ENCODE measurements at regions not wholly inside any gene's neighbourhood (a gene's known extent, or its start where the extent isn't known, plus 50 kb on each side); places are given as distances from the start of the nearest gene placed in this dataset.

DNA sequence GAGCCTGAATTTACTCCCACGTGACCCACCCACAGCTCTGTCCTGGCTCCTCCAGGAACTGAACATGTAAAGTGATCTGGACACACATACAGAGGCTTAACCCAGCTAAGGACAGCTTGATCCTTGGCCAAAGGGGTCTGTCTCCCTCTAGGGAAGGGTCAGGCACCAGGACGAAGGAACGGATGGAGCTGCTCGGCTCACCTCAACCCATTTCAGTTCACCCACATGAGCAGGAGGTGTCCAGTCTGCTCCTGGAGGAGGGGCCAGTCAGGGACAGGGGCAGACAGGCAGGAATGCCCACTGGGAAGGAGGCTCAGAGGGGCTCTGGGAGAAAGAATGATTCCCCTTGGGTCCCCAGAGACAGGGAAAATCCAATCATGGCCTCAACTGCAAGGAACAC, 567.2 kb downstream of the PTPRU start:
- no peaks in the 10 kb centered on the region for H3K9me3 Mint-ChIP-seq (ENCODE audit: unreplicated experiment)
- H3K4me3 Mint-ChIP-seq (ENCODE audit: unreplicated experiment), result no peak overlapping the region
- H3K27me3 Mint-ChIP-seq (ENCODE audit: unreplicated experiment), result peaks cover 6% of the 10 kb centered on the region
- no peak overlapping the region for H3K27ac Mint-ChIP-seq (ENCODE audit: unreplicated experiment)
- DNase-seq (ENCODE audit: low spot score), result no peak
- no peaks in the 10 kb centered on the region for H3K36me3 Mint-ChIP-seq (ENCODE audit: low read depth, unreplicated experiment)
- TF ChIP-seq, protein P1, sequence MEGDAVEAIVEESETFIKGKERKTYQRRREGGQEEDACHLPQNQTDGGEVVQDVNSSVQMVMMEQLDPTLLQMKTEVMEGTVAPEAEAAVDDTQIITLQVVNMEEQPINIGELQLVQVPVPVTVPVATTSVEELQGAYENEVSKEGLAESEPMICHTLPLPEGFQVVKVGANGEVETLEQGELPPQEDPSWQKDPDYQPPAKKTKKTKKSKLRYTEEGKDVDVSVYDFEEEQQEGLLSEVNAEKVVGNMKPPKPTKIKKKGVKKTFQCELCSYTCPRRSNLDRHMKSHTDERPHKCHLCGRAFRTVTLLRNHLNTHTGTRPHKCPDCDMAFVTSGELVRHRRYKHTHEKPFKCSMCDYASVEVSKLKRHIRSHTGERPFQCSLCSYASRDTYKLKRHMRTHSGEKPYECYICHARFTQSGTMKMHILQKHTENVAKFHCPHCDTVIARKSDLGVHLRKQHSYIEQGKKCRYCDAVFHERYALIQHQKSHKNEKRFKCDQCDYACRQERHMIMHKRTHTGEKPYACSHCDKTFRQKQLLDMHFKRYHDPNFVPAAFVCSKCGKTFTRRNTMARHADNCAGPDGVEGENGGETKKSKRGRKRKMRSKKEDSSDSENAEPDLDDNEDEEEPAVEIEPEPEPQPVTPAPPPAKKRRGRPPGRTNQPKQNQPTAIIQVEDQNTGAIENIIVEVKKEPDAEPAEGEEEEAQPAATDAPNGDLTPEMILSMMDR (IDR thresholded peaks at IDR 0.05; ENCODE audit: unreplicated experiment), result no peak
- no peaks in the 10 kb centered on the region for H3K4me1 Mint-ChIP-seq (ENCODE audit: unreplicated experiment)

GRCh38 chr1:29802181-29803068, 566.1 kb downstream of the PTPRU start:
- Mint-ChIP-seq H3K4me3 (ENCODE audit: unreplicated experiment) (no peak overlapping the region), H3K36me3 (ENCODE audit: low read depth, unreplicated experiment) (no peaks in the 10 kb centered on the region)
- TF ChIP-seq, protein P1 (IDR thresholded peaks at IDR 0.05; ENCODE audit: unreplicated experiment), result no peak

GRCh38 chr1:29801561-29801973, 565.2 kb downstream of the PTPRU start:
- no peaks in the 10 kb centered on the region for H3K9me3 Mint-ChIP-seq (ENCODE audit: unreplicated experiment)
- H3K27ac Mint-ChIP-seq (ENCODE audit: unreplicated experiment), result no peak overlapping the region
- DNase-seq (ENCODE audit: low spot score), result no peak
- no peaks in the 10 kb centered on the region for H3K36me3 Mint-ChIP-seq (ENCODE audit: low read depth, unreplicated experiment)
- no peaks in the 10 kb centered on the region for H3K4me1 Mint-ChIP-seq (ENCODE audit: unreplicated experiment)
- no peak overlapping the region for H3K4me3 Mint-ChIP-seq (ENCODE audit: unreplicated experiment)
- peaks cover 6% of the 10 kb centered on the region for H3K27me3 Mint-ChIP-seq (ENCODE audit: unreplicated experiment)
- TF ChIP-seq, protein P1 (IDR thresholded peaks at IDR 0.05; ENCODE audit: unreplicated experiment), result no peak

More at GRCh38 chr1:29802181-29803068, 566.1 kb downstream of the PTPRU start:
- Mint-ChIP-seq H3K9me3 (ENCODE audit: unreplicated experiment) (no peaks in the 10 kb centered on the region), H3K27ac (ENCODE audit: unreplicated experiment) (no peak overlapping the region), H3K27me3 (ENCODE audit: unreplicated experiment) (peaks cover 6% of the 10 kb centered on the region), H3K4me1 (ENCODE audit: unreplicated experiment) (no peaks in the 10 kb centered on the region)
- no peak for DNase-seq (ENCODE audit: low spot score)

DNA sequence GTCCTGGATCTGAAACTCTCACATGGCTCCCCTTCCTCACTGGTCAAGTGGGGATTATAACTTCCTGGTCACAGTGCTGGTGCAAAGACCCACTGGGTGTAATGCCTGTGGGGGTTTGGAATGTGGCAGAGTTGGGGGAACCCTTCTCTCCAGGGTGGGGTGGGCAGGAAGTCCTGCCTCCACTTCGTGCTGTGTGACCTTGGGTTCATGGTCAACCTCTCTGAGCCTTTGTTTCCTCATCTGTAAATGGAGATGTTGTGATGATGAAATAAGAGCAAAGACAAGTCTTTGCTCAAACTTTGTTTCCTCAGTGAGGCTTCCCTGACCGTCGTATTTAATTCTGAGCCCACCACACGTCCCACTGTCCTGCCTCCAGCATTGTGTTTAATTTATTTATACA, 564.7 kb downstream of the PTPRU start:
- TF ChIP-seq, protein P1 (IDR thresholded peaks at IDR 0.05; ENCODE audit: unreplicated experiment), result no peak
- Mint-ChIP-seq H3K36me3 (ENCODE audit: low read depth, unreplicated experiment) (no peaks in the 10 kb centered on the region), H3K9me3 (ENCODE audit: unreplicated experiment) (no peaks in the 10 kb centered on the region), H3K27ac (ENCODE audit: unreplicated experiment) (no peak overlapping the region), H3K4me1 (ENCODE audit: unreplicated experiment) (no peaks in the 10 kb centered on the region), H3K27me3 (ENCODE audit: unreplicated experiment) (peaks cover 6% of the 10 kb centered on the region), H3K4me3 (ENCODE audit: unreplicated experiment) (no peak overlapping the region)
- no peak for DNase-seq (ENCODE audit: low spot score)

DNA sequence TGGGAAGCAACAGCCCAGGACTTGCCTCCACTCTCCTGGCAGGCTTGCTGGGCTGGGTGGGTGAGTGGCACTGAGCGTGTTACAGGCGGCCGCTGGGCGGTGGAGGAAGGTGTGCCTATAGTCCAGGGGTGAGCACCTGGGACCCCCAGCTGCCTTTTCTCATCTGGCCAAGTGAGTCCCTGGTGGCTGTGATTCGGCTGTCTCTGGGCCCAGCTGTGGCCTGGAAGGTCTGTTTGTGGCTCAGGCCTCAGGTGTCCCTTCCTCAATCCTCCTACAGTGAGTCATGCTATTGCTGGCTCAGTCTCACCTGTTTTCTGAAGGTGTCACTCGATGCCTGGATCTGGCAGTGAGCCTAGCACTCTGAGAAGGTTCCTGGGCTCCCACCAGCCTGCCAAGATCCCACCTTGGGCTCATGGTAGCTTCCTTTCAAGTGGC, 564.2 kb downstream of the PTPRU start:
- TF ChIP-seq, protein P1 (IDR thresholded peaks at IDR 0.05; ENCODE audit: unreplicated experiment), result no peak
- Mint-ChIP-seq H3K27me3 (ENCODE audit: unreplicated experiment) (peaks cover 6% of the 10 kb centered on the region), H3K27ac (ENCODE audit: unreplicated experiment) (no peak overlapping the region), H3K4me1 (ENCODE audit: unreplicated experiment) (no peaks in the 10 kb centered on the region), H3K36me3 (ENCODE audit: low read depth, unreplicated experiment) (no peaks in the 10 kb centered on the region), H3K9me3 (ENCODE audit: unreplicated experiment) (no peaks in the 10 kb centered on the region), H3K4me3 (ENCODE audit: unreplicated experiment) (no peak overlapping the region)
- no peak for DNase-seq (ENCODE audit: low spot score)

Data from endothelial cell (in vitro differentiated cells).